BJ (cell line): ENCODE measurements at regions not wholly inside any gene's neighbourhood (a gene's known extent, or its start where the extent isn't known, plus 50 kb on each side); places are given as distances from the start of the nearest gene placed in this dataset.

ENCODE experiments used
- CTCF ChIA-PET: fragments of 350-600 bp; formaldehyde crosslinking; extraction: SDS; loops from one replicate; lab custom pipeline; 2021; ENCODE audit warnings: antibody characterized with exemption, inconsistent platforms; lab: Yijun Ruan, JAX
- POLR2A ChIA-PET: fragments of 300-600 bp; sonication (Branson Sonifier 250); formaldehyde crosslinking; extraction: SDS; loops from one replicate; lab custom pipeline; 2021; ENCODE audit warnings: antibody characterized with exemption; lab: Charles Lee
- DNase-seq: peaks from one replicate; pipeline ENCODE4 v3.0.0-alpha.2; 2011; ENCODE audit warnings: low read depth
- H3K27me3 ChIP-seq: 2 replicates; pipeline ENCODE4 v1.6.0; 2011; ENCODE audit warnings: low read length; ENCODE audit not compliant: control insufficient read depth, insufficient read depth
- H3K36me3 ChIP-seq: 2 replicates; pipeline ENCODE4 v1.5.1; 2011; ENCODE audit warnings: low read length; ENCODE audit not compliant: control insufficient read depth, insufficient read depth
- H3K4me3 ChIP-seq: 2 replicates; pipeline ENCODE4 v1.5.1; 2011; ENCODE audit warnings: low read depth, mild to moderate bottlenecking, control low read depth, low read length
- TF ChIP-seq, protein P1 (sequence below): IDR thresholded peaks from 2 replicates; pipeline ENCODE4 v1.5.1; 2011; ENCODE audit warnings: low read depth, mild to moderate bottlenecking, control low read depth, inconsistent platforms, low read length, moderate library complexity; ENCODE audit not compliant: insufficient read depth

DNA sequence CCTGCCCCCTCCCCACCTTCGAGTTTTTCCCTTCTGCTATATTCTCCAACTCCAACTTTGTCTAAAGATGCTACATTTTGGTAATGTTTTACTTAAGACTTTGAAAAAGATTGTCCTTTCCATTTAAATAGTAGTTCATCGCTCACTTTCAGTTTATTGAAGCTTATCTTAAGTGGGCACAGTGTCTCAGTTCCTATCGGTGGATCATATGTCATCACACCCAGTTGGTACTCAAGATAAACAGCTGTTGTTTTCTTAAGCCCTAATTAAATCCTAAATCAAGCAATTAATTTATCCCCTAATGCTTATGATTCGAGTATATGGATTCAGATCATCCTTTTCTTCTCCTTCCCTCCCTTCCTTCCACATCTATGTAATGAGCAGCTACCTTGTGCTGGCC is 210.7 kb downstream of the TLE3 start:
- Histone ChIP-seq H3K36me3 (no peaks in the 10 kb centered on the region), H3K27me3 (peaks cover 7% of the 10 kb centered on the region; the same call in 1 of the 2 replicates), H3K4me3 (no peak overlapping the region)
- DNase-seq: no peak
- TF ChIP-seq, protein P1, sequence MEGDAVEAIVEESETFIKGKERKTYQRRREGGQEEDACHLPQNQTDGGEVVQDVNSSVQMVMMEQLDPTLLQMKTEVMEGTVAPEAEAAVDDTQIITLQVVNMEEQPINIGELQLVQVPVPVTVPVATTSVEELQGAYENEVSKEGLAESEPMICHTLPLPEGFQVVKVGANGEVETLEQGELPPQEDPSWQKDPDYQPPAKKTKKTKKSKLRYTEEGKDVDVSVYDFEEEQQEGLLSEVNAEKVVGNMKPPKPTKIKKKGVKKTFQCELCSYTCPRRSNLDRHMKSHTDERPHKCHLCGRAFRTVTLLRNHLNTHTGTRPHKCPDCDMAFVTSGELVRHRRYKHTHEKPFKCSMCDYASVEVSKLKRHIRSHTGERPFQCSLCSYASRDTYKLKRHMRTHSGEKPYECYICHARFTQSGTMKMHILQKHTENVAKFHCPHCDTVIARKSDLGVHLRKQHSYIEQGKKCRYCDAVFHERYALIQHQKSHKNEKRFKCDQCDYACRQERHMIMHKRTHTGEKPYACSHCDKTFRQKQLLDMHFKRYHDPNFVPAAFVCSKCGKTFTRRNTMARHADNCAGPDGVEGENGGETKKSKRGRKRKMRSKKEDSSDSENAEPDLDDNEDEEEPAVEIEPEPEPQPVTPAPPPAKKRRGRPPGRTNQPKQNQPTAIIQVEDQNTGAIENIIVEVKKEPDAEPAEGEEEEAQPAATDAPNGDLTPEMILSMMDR: no peak
- POLR2A ChIA-PET: no interaction called here
- CTCF ChIA-PET: no interaction called here

GRCh38 chr15:69887553-69887952 is 210.2 kb downstream of the TLE3 start:
- H3K4me3 ChIP-seq: no peak overlapping the region
- H3K36me3 ChIP-seq: no peaks in the 10 kb centered on the region
- peaks cover 6% of the 10 kb centered on the region; the same call in 1 of the 2 replicates for H3K27me3 ChIP-seq
- ChIA-PET POLR2A (no interaction called here), CTCF (interaction anchor here (0.6 kb wide), 1 partner anchor 106 kb away, joined by 3 read pairs; no protein-coding TSS in a partner anchor)
- TF ChIP-seq, protein P1: no peak
- no peak for DNase-seq

DNA sequence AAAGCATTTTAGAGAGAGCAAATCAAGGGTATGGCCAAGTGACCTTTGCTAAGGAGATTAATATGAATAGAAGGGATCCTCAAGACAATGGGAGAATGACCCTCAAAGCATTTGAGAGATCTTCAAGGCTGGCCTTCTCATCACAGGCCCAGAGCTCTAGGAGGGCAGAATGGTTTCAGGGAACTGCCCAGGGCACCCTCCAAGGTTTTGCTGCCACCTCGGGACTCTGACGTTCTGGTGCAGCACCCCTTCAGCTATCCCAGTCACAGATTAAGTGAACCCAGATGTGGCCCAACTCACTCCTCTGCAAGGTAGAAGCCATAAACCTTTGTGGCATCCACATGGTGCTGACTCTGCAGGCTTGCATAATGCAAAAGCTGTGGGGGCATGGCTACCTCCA is 209.3 kb downstream of the TLE3 start:
- Histone ChIP-seq H3K27me3 (peaks cover 5% of the 10 kb centered on the region; the same call in 1 of the 2 replicates), H3K4me3 (no peak overlapping the region), H3K36me3 (no peaks in the 10 kb centered on the region)
- TF ChIP-seq, protein P1: no peak
- ChIA-PET CTCF (no interaction called here), POLR2A (no interaction called here)
- DNase-seq: no peak

- Histone ChIP-seq H3K4me3 (no peak overlapping the region), H3K36me3 (no peaks in the 10 kb centered on the region), H3K27me3 (peaks cover 8% of the 10 kb centered on the region)
- TF ChIP-seq, protein P1: no peak
- no peak for DNase-seq
- ChIA-PET POLR2A (no interaction called here), CTCF (no interaction called here)
Observed at GRCh38 chr15:69891070-69891536, 206.6 kb downstream of the TLE3 start.

DNA sequence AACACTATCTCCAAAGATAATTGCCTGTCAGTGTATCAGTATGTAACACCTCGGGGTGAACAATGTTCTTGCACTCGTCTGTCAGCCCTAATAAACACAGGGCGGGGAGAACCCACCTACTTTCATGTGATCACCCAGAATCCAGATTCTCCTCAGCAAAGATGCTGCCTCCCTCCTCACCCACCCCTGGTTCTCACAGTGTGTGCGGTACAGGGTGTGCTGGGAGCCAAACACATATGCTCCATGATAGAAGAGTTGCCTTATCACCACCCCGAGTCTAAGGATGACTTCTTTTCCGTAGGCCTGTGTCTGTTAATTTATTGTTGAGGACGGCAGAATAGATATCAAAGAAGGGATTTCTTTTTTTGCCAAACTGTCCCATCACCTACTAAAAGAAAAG is 206.1 kb downstream of the TLE3 start:
- no peak overlapping the region for H3K4me3 ChIP-seq
- POLR2A ChIA-PET: no interaction called here
- peaks cover 9% of the 10 kb centered on the region for H3K27me3 ChIP-seq
- H3K36me3 ChIP-seq: no peaks in the 10 kb centered on the region
- TF ChIP-seq, protein P1: no peak
- CTCF ChIA-PET: no interaction called here
- DNase-seq: no peak
